Osteoblast (primary cell): ENCODE measurements at regions not wholly inside any gene's neighbourhood (a gene's known extent, or its start where the extent isn't known, plus 50 kb on each side); places are given as distances from the start of the nearest gene placed in this dataset.

Experiments used
- DNase-seq: peaks from one replicate; pipeline ENCODE4 v3.0.0; 2011; ENCODE audit warnings: low spot score, mixed read lengths; ENCODE audit not compliant: insufficient read length; ENCODE audit errors: missing footprints
- H2AFZ ChIP-seq: 2 replicates; pipeline ENCODE4 v1.6.0; 2011; ENCODE audit warnings: mild to moderate bottlenecking, low read length
- H3K27ac ChIP-seq: 2 replicates; pipeline ENCODE4 v1.5.1; 2011; ENCODE audit warnings: mild to moderate bottlenecking, low read depth, low read length, moderate library complexity
- H3K27me3 ChIP-seq: 2 replicates; pipeline ENCODE4 v1.6.0; 2012; ENCODE audit warnings: mild to moderate bottlenecking, control low read depth, inconsistent platforms, low read length, moderate library complexity; ENCODE audit not compliant: insufficient read depth
- H3K36me3 ChIP-seq: 2 replicates; pipeline ENCODE4 v1.5.1; 2011; ENCODE audit warnings: mild to moderate bottlenecking, low read length, control low read depth, moderate library complexity; ENCODE audit not compliant: insufficient read depth
- H3K4me1 ChIP-seq: 2 replicates; pipeline ENCODE4 v1.5.1; 2011; ENCODE audit warnings: mild to moderate bottlenecking, low read length, control low read depth, moderate library complexity; ENCODE audit not compliant: insufficient read depth
- H3K4me2 ChIP-seq: 2 replicates; pipeline ENCODE4 v1.6.0; 2011; ENCODE audit warnings: mild to moderate bottlenecking, low read length; ENCODE audit not compliant: insufficient read depth
- H3K4me3 ChIP-seq: fragments of 200-600 bp; sonication (generic); 3 replicates; pipeline ENCODE4 v1.5.1; 2012; ENCODE audit warnings: mild to moderate bottlenecking, low read length, inconsistent platforms; ENCODE audit not compliant: insufficient read depth
- H3K79me2 ChIP-seq: 2 replicates; pipeline ENCODE4 v1.6.0; 2012; ENCODE audit warnings: mild to moderate bottlenecking, low read length, control low read depth, inconsistent platforms; ENCODE audit not compliant: insufficient read depth
- H3K9me3 ChIP-seq: 2 replicates; pipeline ENCODE4 v1.5.1; 2011; ENCODE audit warnings: low read depth, low read length, control low read depth
- H4K20me1 ChIP-seq: 2 replicates; pipeline ENCODE4 v1.6.0; 2012; ENCODE audit warnings: mild to moderate bottlenecking, low read length, control low read depth; ENCODE audit not compliant: insufficient read depth
- CTCF ChIP-seq: IDR thresholded peaks from 2 replicates; pipeline ENCODE4 v1.5.1; 2011; ENCODE audit warnings: mild to moderate bottlenecking, low read depth, low read length, moderate library complexity; ENCODE audit errors: extremely low read depth

DNA sequence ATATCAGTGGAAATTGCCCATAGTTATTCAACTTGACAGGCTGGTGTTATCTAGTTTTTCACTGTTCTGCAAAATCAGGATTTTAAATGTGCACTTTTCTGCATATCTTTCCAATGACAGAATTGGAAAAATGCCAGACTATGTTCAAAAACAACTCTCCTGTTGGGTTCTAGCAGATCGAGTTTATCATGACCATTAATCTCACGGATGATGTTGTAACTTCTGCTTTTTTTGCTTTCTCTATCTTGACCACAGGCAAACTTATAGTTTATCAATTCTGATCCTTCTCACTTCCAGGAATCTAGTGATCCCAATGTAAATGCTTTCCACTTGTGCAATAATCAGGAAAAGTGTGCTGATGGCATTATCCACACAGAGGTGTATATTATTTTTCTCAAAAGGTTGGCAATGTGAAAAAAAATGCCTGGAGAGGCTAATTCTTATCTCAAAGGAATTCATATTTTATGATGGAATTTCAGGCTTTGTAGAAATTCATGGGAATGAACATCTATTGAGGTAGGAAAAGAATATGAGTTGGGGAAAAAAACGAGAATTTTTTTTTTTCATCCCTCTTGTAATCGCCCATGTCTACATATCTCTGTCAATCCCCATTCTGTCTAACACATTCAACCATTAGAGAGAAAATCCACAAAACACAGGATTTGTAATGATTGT is 73.6 kb upstream of the DAB2 start:
- Histone ChIP-seq H3K27me3 (no peaks in the 10 kb centered on the region), H2AFZ (no peak overlapping the region), H3K4me2 (peak overlapping the region; percentile 6), H4K20me1 (no peaks in the 10 kb centered on the region), H3K79me2 (no peaks in the 10 kb centered on the region), H3K4me3 (no peak overlapping the region), H3K36me3 (no peaks in the 10 kb centered on the region), H3K27ac (no peak overlapping the region), H3K4me1 (peaks cover 65% of the 10 kb centered on the region), H3K9me3 (no peaks in the 10 kb centered on the region)
- no peak for DNase-seq
- no peak for TF ChIP-seq CTCF

DNA sequence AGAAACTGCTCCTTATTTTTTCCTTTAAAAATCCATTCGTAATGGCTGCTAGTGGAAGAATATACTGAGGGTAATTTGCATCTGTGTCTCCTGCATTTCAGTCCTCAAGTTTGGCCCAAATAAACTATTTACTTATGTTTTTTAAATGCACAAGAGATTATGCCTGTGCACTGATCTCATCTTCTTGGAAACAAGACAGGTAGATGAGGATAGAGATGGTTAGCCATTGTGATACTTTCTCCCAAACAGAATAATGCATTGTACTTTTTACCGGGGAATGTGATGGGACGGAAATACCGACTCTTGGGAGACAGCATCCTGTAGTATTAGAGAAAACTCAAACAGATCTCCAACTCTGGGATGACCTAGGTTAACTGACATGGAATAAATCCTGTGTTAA is 72.5 kb upstream of the DAB2 start:
- DNase-seq = no peak
- no peaks in the 10 kb centered on the region for H4K20me1 ChIP-seq
- TF ChIP-seq CTCF = no peak

DNA sequence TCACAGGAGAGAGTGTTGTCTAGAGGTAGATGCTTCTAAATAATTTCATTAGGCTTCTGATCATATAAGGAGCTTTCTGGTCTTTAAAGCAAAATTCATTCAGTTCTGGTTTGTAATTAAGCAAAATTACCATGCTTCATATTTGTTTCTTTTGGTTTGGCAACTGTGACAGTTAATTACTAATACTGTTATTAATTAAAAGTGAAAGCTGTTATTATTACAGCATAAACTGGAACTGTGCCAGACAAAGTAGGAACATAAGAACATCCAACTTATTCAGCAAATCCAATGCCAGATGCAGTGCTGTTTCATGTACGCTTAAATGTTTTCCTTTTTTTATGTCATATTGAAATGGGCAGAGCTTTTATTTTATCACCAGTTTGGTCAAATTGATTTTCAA is 70.4 kb upstream of the DAB2 start:
- no peaks in the 10 kb centered on the region for H3K9me3 ChIP-seq
- H3K79me2 ChIP-seq = no peaks in the 10 kb centered on the region
- no peaks in the 10 kb centered on the region for H4K20me1 ChIP-seq
- no peaks in the 10 kb centered on the region for H3K36me3 ChIP-seq
- no peak overlapping the region for H3K4me2 ChIP-seq
- TF ChIP-seq CTCF = no peak
- no peak overlapping the region for H3K27ac ChIP-seq
- no peaks in the 10 kb centered on the region for H3K27me3 ChIP-seq
- H3K4me1 ChIP-seq = peaks cover 38% of the 10 kb centered on the region
- no peak overlapping the region for H2AFZ ChIP-seq
- H3K4me3 ChIP-seq = no peak overlapping the region
- no peak for DNase-seq

More for the DNA sequence above, 72.5 kb upstream of the DAB2 start:
- Histone ChIP-seq H3K4me3 (no peak overlapping the region), H3K79me2 (no peaks in the 10 kb centered on the region), H3K4me2 (no peak overlapping the region), H3K9me3 (no peaks in the 10 kb centered on the region), H3K36me3 (no peaks in the 10 kb centered on the region), H2AFZ (no peak overlapping the region), H3K4me1 (peaks cover 59% of the 10 kb centered on the region), H3K27ac (no peak overlapping the region), H3K27me3 (no peaks in the 10 kb centered on the region)

DNA sequence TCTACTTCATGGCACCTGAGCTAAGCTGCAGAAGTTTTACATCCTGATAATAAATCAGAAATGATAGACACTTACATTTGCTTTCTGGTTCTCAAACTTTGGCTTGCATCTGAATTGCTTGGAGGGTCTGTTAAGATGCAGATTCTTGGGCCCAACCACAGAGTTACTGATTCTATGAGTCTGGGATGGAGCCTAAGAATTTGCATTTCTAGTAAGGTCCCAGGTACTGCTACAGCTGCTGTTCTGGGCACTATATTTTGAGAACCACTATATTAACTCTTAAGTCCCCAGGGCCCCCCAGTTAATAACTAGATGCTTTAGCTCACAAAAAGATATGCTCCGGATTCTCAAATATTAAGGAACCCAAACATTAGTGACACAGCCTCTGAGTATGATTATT is 69.8 kb upstream of the DAB2 start:
- H3K4me2 ChIP-seq = peak overlapping the region; percentile 68
- peak overlapping the region; percentile 64 for H3K27ac ChIP-seq
- peaks cover 35% of the 10 kb centered on the region for H3K4me1 ChIP-seq
- H2AFZ ChIP-seq = no peak overlapping the region
- no peak for TF ChIP-seq CTCF
- no peak overlapping the region for H3K4me3 ChIP-seq
- H4K20me1 ChIP-seq = no peaks in the 10 kb centered on the region
- H3K27me3 ChIP-seq = no peaks in the 10 kb centered on the region
- no peaks in the 10 kb centered on the region for H3K36me3 ChIP-seq
- DNase-seq = no peak
- no peaks in the 10 kb centered on the region for H3K9me3 ChIP-seq
- no peaks in the 10 kb centered on the region for H3K79me2 ChIP-seq
